Skeletal muscle tissue (tissue), 1 donor: ENCODE measurements at regions not wholly inside any gene's neighbourhood (a gene's known extent, or its start where the extent isn't known, plus 50 kb on each side); places are given as distances from the start of the nearest gene placed in this dataset. TPM values are rescaled to one million over a fixed set of nuclear protein-coding genes. Genes with fewer than 3 reads are reported as not detected.

Experiments used
- small RNA-seq: library from RNA; depleted of rRNA; stranded (forward); fragments of <200 nt; gene quantifications from one replicate; pipeline ENCODE3, GENCODE V24; 2014

Small RNA genes lying in the stretch of these regions (small RNA-seq; reads per million reads assigned to genes)
- not detected for gene AC137527.1
